ENCODE measurements at regions not wholly inside any gene's neighbourhood (a gene's known extent, or its start where the extent isn't known, plus 50 kb on each side); places are given as distances from the start of the nearest gene placed in this dataset.
"Not testable (repeated sequence)": the region's sequence is repeated elsewhere in the genome, so short reads cannot be mapped to it uniquely, and the experiment has no call there.

DNA sequence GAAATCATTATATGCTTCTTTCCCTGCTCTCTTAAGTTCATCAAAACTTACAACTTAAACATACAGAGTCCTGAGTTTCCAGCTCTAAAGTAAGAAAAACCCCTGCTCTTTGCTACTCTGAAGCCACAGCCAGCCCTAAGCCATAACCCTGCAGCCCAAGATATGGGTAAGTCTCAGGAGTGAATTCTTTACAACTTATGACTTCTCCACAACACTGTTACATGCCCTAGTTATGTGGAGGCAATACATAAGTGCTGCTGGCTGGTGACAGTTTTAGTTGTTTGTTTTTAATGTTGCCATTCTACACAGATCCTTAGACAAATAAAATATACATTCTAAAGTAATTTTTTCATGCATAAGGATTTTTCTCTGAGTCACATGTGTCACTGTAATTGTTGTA is 100.2 kb downstream of the FBXO8 start:
- DNase-seq (ENCODE audit: extremely low read depth, low read depth): no peak

DNA sequence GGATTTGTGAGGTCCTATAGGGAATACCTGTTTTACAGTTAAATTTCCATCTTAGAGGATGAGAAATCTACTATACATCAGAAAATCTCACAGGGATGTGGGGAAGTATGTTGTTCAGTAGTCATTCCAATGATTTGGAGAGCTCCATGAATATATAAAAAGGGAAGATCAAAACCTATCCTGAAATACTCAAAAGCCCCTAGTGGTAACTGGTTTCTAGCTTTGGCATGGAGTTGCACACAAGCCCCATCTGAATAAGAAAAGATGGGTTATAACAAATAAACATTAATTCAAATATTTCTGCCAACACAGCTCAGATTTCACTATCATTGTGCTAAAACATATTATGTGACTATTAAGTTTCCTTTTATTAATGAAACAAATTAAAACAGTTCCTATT is 101.6 kb downstream of the FBXO8 start:
- no peak for DNase-seq (ENCODE audit: extremely low read depth, low read depth)

DNA sequence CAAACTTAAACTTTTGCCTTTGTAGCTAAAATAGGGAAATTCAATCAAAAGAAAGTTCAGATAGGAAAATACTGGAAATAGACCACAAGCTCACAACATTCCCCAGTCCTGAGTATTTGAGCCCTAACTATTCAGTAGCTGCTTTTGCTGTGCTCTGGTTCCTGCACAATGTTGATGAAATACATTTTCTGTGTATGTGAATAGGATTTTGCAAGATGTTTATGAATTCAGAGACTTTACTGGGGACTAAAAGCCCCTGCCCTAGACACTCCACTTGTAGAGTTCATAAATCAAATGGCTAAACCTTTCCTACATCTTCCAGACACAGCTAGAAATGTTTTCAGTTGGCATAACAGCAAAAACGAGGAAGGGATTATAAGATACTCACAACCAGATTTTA is 105.9 kb downstream of the FBXO8 start:
- DNase-seq (ENCODE audit: extremely low read depth, low read depth): no peak

GRCh38 chr4:174175836-174176235 is 107.6 kb downstream of the FBXO8 start:
- DNase-seq (ENCODE audit: extremely low read depth, low read depth): not testable (repeated sequence)

GRCh38 chr4:174173360-174173759 is 110.1 kb downstream of the FBXO8 start:
- no peak for DNase-seq (ENCODE audit: extremely low read depth, low read depth)

DNA sequence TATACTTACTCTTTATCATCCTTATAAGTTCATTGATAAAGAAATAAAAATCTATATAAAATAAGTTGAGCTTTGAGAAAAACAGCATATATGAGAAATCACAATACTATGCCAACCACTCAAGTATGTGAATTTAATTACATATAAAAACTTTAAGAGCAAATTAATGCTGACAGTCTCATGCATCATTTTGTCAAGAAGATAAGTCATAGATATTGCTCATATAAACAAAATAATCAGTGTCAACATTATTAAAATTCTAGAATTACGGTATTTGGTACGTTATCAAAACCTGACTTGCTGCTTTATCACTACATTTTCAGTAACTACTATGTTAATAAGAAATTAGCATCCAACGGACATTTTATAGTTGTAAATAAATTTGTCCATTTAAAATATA is 111.2 kb downstream of the FBXO8 start:
- no peak for DNase-seq (ENCODE audit: extremely low read depth, low read depth)

DNA sequence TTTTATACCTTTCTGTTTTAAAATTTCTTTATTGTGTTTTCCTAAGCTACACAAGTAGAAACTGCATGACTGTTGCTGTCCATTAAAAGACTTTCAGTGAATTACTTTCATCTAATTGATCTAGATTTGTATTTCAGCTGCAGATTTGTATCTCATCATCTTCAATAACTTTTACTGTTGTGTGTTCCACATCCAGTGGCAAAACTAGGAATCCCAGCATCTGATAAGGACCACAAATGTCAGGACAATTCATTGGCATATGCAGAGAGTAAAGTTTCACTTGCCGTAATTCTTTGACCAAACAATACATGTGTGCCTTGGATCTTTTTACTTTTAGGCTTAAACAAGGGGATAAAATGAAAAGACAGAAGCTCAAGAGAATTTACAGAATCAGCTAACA is 112.6 kb downstream of the FBXO8 start:
- DNase-seq (ENCODE audit: extremely low read depth, low read depth): no peak

- no peak for DNase-seq (ENCODE audit: extremely low read depth, low read depth)
Measured at GRCh38 chr4:174170091-174170490, 113.4 kb downstream of the FBXO8 start.

- DNase-seq (ENCODE audit: extremely low read depth, low read depth): no peak
Measured at GRCh38 chr4:174157106-174157607, 126.3 kb downstream of the FBXO8 start.

DNA sequence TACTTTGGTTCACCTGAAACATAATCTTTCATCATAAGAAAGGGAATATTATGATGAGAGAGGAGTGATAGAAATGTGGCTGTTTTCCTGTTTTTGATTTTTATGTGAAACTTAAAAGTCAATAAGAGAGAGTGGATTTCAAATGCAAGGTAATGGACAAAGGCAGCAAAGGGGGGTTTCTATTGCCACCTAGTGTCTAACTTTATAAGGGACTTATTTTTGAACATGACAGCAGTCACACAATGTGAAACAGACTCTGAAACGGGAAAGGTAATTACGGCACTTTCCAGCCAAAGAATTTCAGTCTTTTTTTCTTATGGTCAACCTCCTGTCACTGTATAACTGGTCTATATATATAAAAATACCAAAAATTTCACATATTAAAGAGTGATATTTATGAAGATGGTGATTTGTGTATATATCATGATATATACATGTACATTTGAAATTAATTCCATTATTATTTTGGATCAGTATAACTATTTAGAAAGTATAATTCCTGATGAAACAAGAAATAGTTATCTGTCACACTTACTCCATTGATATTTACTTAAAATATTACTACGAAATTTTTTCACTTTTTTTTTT is 127.1 kb downstream of the FBXO8 start:
- peak; percentile 50 for DNase-seq (ENCODE audit: extremely low read depth, low read depth)

DNA sequence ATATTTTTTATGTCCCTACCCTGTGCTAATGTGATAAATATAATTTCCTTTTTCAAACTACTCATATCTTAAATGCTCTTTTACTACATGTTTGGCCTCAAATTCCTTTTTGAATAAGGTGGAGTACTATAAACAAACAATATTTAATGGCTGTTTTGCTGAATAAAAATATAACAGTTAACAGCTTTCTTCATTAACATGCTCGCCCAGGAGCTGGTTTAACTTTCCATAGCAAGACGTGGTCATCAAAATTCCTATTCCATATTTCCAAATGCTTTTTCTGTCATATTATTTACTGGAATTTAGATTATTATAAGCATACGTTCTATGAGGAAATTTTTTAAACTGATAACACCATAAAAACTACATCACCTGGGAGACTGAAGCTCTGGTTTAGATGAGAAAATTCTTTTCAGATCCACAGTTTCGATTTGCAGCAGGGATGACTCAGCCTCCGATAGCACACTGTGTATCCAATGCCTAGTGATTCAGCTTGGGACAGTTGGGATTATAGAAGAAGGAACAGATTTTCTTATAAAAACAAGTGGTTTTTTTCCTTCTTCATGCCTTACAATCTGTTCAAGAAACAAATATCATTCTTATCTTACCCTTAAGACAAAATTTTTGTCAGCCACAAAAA is 129.1 kb downstream of the FBXO8 start:
- peak; percentile 56 for DNase-seq (ENCODE audit: extremely low read depth, low read depth)

GRCh38 chr4:174152717-174153466 is 130.6 kb downstream of the FBXO8 start:
- DNase-seq (ENCODE audit: extremely low read depth, low read depth): no peak

DNA sequence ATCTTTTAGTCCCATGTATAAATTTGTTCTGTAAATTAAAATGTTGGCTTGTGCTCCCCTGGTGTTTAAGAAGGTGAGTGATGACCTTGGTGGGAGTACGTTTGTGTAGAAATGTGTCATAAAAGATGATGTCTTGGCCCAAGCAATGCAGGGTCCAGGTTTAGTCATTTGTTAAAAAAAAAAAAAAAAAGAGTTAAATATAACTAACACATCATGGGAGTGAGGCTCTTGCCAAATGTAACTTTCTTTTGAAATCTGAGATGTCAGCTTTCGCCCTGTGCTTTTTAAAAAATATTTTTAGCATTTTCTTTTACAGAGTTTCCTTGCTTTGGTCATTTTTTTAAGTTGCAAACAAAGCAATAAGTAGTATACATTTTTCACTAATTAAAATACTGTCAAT is 135.6 kb downstream of the FBXO8 start:
- DNase-seq (ENCODE audit: extremely low read depth, low read depth): no peak

- DNase-seq (ENCODE audit: extremely low read depth, low read depth): no peak
Measured at GRCh38 chr4:174144106-174144505, 139.4 kb downstream of the FBXO8 start.

DNA sequence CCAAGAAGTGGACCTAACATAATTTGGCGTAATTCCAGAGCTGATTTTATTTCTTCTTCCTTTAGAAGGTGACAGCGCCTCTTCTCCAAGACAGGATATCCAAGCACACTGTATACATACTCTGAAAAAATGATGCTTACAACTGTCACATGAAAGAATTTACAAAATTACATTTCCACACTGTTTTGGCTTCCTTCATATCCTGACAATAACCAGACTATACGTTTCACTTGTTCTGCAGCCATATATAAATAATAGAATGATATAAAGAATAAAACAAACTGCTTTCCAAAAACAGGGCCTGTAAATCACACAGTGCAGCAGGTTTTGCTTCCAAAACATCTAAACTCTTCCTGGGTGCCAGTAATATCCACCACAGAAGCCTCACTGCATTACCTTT is 141.6 kb downstream of the FBXO8 start:
- DNase-seq (ENCODE audit: extremely low read depth, low read depth): no peak

- no peak for DNase-seq (ENCODE audit: extremely low read depth, low read depth)
Measured at GRCh38 chr4:174138616-174139015, 144.9 kb downstream of the FBXO8 start.

- no peak for DNase-seq (ENCODE audit: extremely low read depth, low read depth)
Measured at GRCh38 chr4:174137698-174138097, 145.8 kb downstream of the FBXO8 start.

- DNase-seq (ENCODE audit: extremely low read depth, low read depth): no peak
Measured at GRCh38 chr4:174135936-174136406, 147.5 kb downstream of the FBXO8 start.

GRCh38 chr4:174135530-174135929 is 147.9 kb downstream of the FBXO8 start:
- DNase-seq (ENCODE audit: extremely low read depth, low read depth): no peak

GRCh38 chr4:174134361-174134760 is 149.1 kb downstream of the FBXO8 start:
- DNase-seq (ENCODE audit: extremely low read depth, low read depth): no peak

- no peak for DNase-seq (ENCODE audit: extremely low read depth, low read depth)
Measured at GRCh38 chr4:174133551-174133950, 149.9 kb downstream of the FBXO8 start.

- DNase-seq (ENCODE audit: extremely low read depth, low read depth): no peak
Measured at GRCh38 chr4:174131901-174132300, 151.6 kb downstream of the FBXO8 start.

All from NCI-H460 (cell line).